ENCODE measurements at regions not wholly inside any gene's neighbourhood (a gene's known extent, or its start where the extent isn't known, plus 50 kb on each side); places are given as distances from the start of the nearest gene placed in this dataset.

GRCh38 chr7:68317476-68317875 is 1280.8 kb upstream of the AUTS2 start:
- TF ChIP-seq CTCF (conservative IDR thresholded peaks at IDR 0.05) = no peak
- H3K27ac ChIP-seq = no peak overlapping the region

- peak overlapping the region; percentile 2; the same call in 1 of the 2 replicates for H3K27ac ChIP-seq
Measured at GRCh38 chr7:68319061-68319460, 1279.2 kb upstream of the AUTS2 start.

GRCh38 chr7:68321076-68321639 is 1277.1 kb upstream of the AUTS2 start:
- peak overlapping the region; percentile 44 for H3K27ac ChIP-seq
- TF ChIP-seq CTCF (conservative IDR thresholded peaks at IDR 0.05) = peak; percentile 63

More at GRCh38 chr7:68319061-68319460, 1279.2 kb upstream of the AUTS2 start:
- TF ChIP-seq CTCF (conservative IDR thresholded peaks at IDR 0.05) = no peak

- H3K27ac ChIP-seq = peak overlapping the region; percentile 44
- TF ChIP-seq CTCF (conservative IDR thresholded peaks at IDR 0.05) = no peak
Measured at GRCh38 chr7:68321776-68322496, 1276.3 kb upstream of the AUTS2 start.

- no peak overlapping the region for H3K27ac ChIP-seq
- no peak for TF ChIP-seq CTCF (conservative IDR thresholded peaks at IDR 0.05)
Measured at GRCh38 chr7:68324621-68325020, 1273.7 kb upstream of the AUTS2 start.

- no peak overlapping the region for H3K27ac ChIP-seq
- TF ChIP-seq CTCF (conservative IDR thresholded peaks at IDR 0.05) = no peak
Measured at GRCh38 chr7:68334216-68334615, 1264.1 kb upstream of the AUTS2 start.

GRCh38 chr7:68334636-68335272 is 1263.5 kb upstream of the AUTS2 start:
- H3K27ac ChIP-seq = no peak overlapping the region
- no peak for TF ChIP-seq CTCF (conservative IDR thresholded peaks at IDR 0.05)

All from VCaP (cell line).